HepG2 (cell line): ENCODE measurements at regions not wholly inside any gene's neighbourhood (a gene's known extent, or its start where the extent isn't known, plus 50 kb on each side); places are given as distances from the start of the nearest gene placed in this dataset.

Source experiments
- ATAC-seq: fragments of 200-7000 bp; cut with Tn5 transposase; 3 replicates; pipeline ENCODE4 v1.9.1; 2020; ENCODE audit warnings: mild to moderate bottlenecking, moderate library complexity
- BruUV-seq: library from RNA; stranded (reverse); fragments of 400-500 nt; replicated peaks from 2 replicates; lab custom pipeline; 2021; lab: Mats Ljungman, UMichigan
- CTCF ChIA-PET: fragments of 300-600 bp; formaldehyde crosslinking; extraction: SDS; loops from one replicate; lab custom pipeline; 2021; ENCODE audit warnings: low total read pairs, inconsistent platforms, low intra/inter-chr PET ratio; lab: Yijun Ruan, JAX
- POLR2A ChIA-PET: fragments of 350-600 bp; sonication (Branson Sonifier 250); formaldehyde crosslinking; loops from one replicate; lab custom pipeline; 2020; ENCODE audit warnings: antibody characterized with exemption, inconsistent platforms; lab: Yijun Ruan, JAX
- DNase-seq: peaks from one replicate; pipeline ENCODE4 v3.0.0-alpha.2; 2015; ENCODE audit warnings: low spot score
- FAIRE-seq: peaks from 3 replicates; lab custom pipeline; 2011; peaks lifted over from hg19 to GRCh38; lab: Jason Lieb, UNC
- H2AFZ ChIP-seq: one replicate; pipeline ENCODE4 v1.6.1; 2011; ENCODE audit warnings: low read length, inconsistent platforms
- H3K27ac ChIP-seq: fragments of 300-600 bp; 3 replicates; pipeline ENCODE4 v1.8.0; 2011; ENCODE audit warnings: mixed run types, mild to moderate bottlenecking, mixed read lengths, low read length, inconsistent platforms; ENCODE audit not compliant: insufficient read depth; ENCODE audit errors: extremely low read length
- H3K27me3 ChIP-seq, 2 experiments: fragments of 200-600 bp in 1 of 2; 2 replicates in 1 of 2; 3 replicates in 1 of 2; pipeline versions ENCODE4 v1.6.0 to v1.8.0; 2011; ENCODE audit warnings: low read length in 2 of 2, mild to moderate bottlenecking in 2 of 2, moderate library complexity in 2 of 2, inconsistent platforms in 1 of 2; ENCODE audit not compliant: insufficient read depth in 2 of 2, control insufficient read depth in 1 of 2
- H3K36me3 ChIP-seq, 2 experiments: fragments of 200-600 bp in 1 of 2; replicated peaks in 1 of 2; 2 replicates in 1 of 2; 3 replicates in 1 of 2; pipeline versions ENCODE4 v1.5.1 to v1.8.0; 2011; ENCODE audit warnings: low read length in 2 of 2, inconsistent platforms in 1 of 2; ENCODE audit not compliant: insufficient read depth in 2 of 2, control insufficient read depth in 1 of 2
- H3K4me1 ChIP-seq: 2 replicates; pipeline ENCODE4 v1.5.1; 2012; ENCODE audit warnings: low read length, inconsistent platforms; ENCODE audit not compliant: insufficient read depth
- H3K4me2 ChIP-seq: 2 replicates; pipeline ENCODE4 v1.6.0; 2011; ENCODE audit warnings: low read depth, low read length, inconsistent platforms
- H3K4me3 ChIP-seq, 3 experiments: fragments of 200-600 bp in 1 of 3; sonication (generic), shearing (Covaris generic) in 1 of 3; replicated peaks in 1 of 3; 2 replicates each; pipeline ENCODE4 v1.5.1; 2011 to 2016; ENCODE audit warnings: low read length in 3 of 3, inconsistent platforms in 2 of 3, low read depth in 2 of 3, mild to moderate bottlenecking in 2 of 3, control low read depth in 1 of 3, mixed read lengths in 1 of 3; ENCODE audit not compliant: insufficient read depth in 1 of 3
- H3K79me2 ChIP-seq: one replicate; pipeline ENCODE4 v1.6.1; 2011; ENCODE audit warnings: low read length, inconsistent platforms; ENCODE audit not compliant: insufficient read depth
- H3K9ac ChIP-seq: 2 replicates; pipeline ENCODE4 v1.6.0; 2011; ENCODE audit warnings: mild to moderate bottlenecking, low read depth, low read length, inconsistent platforms; ENCODE audit not compliant: insufficient read depth
- H3K9me3 ChIP-seq: 2 replicates; pipeline ENCODE4 v1.5.1; 2012; ENCODE audit warnings: mild to moderate bottlenecking, low read length
- H4K20me1 ChIP-seq: 2 replicates; pipeline ENCODE4 v1.6.0; 2011; ENCODE audit warnings: inconsistent platforms, mild to moderate bottlenecking, low read length, moderate library complexity; ENCODE audit not compliant: insufficient read depth
- HES4 ChIP-seq: sonication (generic); formaldehyde crosslinking; IDR thresholded peaks from 2 replicates; pipeline ENCODE4 v1.9.0; 2021; ENCODE audit warnings: mild to moderate bottlenecking, missing genetic modification reagents, borderline replicate concordance
- ZBTB7B ChIP-seq: sonication (generic); formaldehyde crosslinking; IDR thresholded peaks from 2 replicates; pipeline ENCODE4 v1.4.0; 2020; ENCODE audit warnings: missing genetic modification reagents
- ZNF746 ChIP-seq: sonication (generic); formaldehyde crosslinking; IDR thresholded peaks from 2 replicates; pipeline ENCODE4 v1.8.0; 2022; ENCODE audit warnings: mild to moderate bottlenecking, missing genetic modification reagents
- WGBS: methylation state at CpG from one replicate; pipeline ENCODE4 v1.1.6; 2017; ENCODE audit warnings: low lambda C conversion rate; 5-methylcytosine and 5-hydroxymethylcytosine counted together
- in situ Hi-C: cut with HindIII; loops from 2 replicates; pipeline ENCODE4 v1.10.0; 2017; ENCODE audit warnings: low pct_unique_long_range_greater_than_20kb; ENCODE audit not compliant: extremely low pct_ligation_motif_present
- intact Hi-C: fragments of 100-400 bp; cut with micrococcal nuclease; formaldehyde crosslinking; loops from one replicate; pipeline ENCODE4 v1.10.0; 2022; ENCODE audit not compliant: unreplicated experiment
- TF ChIP-seq, protein P1 (sequence below): sonication (generic); formaldehyde crosslinking; IDR thresholded peaks from 2 replicates; pipeline ENCODE4 v1.4.0; 2020; ENCODE audit warnings: missing genetic modification reagents, borderline replicate concordance
- TF ChIP-seq, protein P2 (sequence below): sonication (generic); formaldehyde crosslinking; IDR thresholded peaks from 2 replicates; pipeline ENCODE4 v1.4.0; 2020; ENCODE audit warnings: mild to moderate bottlenecking, missing genetic modification reagents, borderline replicate concordance
- TF ChIP-seq, protein P3 (sequence below): sonication (generic); formaldehyde crosslinking; IDR thresholded peaks from 2 replicates; pipeline ENCODE4 v1.4.0; 2020; ENCODE audit warnings: mild to moderate bottlenecking, missing genetic modification reagents

DNA sequence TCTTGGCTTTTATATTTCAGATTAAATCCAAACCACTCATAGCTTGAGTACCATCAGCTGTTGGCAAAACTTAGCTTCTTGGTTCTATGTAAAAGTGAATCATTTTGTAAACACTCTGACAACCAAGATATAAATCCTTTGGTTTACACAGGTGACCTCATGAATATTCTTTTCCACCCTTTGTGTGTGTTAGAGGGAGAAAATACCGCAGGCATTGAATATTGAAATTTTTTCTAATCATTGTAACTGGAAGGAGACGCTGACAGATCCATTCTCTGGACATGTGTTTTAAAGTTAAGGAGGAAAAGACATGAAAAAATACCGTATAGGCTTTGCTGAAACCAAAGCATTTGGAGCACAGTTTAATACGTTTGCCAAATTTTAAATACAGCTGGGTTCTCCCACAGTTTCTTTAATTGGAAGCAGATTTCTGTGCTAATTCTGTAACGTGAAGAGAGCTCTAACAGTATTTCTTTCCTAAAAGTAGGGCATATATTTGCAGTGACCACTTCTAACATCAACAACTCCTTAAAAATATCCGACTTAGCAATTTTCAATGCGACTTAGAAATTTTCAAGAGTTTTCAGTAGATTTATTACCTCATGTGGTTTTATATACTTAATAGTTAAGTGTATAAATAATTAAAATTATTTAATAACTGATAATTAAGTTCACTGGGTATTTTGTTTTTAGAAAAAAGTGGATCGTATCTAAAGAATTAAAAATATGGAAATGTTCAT lies 388.2 kb downstream of the USP25 start (continued):
- TF ChIP-seq, protein P1, sequence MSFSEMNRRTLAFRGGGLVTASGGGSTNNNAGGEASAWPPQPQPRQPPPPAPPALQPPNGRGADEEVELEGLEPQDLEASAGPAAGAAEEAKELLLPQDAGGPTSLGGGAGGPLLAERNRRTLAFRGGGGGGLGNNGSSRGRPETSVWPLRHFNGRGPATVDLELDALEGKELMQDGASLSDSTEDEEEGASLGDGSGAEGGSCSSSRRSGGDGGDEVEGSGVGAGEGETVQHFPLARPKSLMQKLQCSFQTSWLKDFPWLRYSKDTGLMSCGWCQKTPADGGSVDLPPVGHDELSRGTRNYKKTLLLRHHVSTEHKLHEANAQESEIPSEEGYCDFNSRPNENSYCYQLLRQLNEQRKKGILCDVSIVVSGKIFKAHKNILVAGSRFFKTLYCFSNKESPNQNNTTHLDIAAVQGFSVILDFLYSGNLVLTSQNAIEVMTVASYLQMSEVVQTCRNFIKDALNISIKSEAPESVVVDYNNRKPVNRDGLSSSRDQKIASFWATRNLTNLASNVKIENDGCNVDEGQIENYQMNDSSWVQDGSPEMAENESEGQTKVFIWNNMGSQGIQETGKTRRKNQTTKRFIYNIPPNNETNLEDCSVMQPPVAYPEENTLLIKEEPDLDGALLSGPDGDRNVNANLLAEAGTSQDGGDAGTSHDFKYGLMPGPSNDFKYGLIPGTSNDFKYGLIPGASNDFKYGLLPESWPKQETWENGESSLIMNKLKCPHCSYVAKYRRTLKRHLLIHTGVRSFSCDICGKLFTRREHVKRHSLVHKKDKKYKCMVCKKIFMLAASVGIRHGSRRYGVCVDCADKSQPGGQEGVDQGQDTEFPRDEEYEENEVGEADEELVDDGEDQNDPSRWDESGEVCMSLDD (CRISPR knock-in tag): no peak
- TF ChIP-seq HES4 (CRISPR knock-in tag): no peak
- TF ChIP-seq ZBTB7B: no peak

DNA sequence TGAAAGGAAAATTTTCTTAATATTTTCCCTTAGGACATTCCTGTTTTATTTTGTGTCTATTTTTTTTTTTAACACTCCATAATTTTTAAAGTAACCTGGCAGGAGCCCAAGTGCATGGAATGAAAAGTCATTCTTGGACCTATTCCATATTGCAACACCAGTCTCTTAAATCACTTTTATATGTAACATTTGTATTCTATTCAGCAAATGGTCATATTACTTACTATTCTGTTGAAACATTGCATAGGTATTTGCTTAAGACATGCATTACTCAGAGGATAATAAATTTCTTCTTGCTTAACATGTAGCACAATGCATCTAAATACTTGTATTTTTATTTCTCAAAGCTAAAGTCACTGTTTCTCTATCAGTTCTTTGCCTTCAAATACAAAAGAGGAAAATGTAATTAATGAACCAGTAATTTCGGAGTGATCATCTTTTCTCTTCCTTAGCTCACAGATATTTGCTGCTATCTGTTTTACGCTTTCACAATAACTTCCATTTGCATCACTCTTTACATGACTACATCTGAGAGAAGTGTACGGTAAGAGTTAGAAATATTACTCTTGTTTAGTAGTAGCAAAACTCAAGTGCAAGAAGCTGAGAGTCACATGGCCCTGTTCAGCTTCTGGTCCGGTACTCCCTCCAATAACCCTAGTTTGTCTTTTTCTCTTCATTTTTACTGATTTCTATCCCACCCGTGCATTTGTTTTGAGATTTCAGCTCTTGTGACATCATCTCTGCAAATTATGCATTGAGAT lies 394.8 kb downstream of the USP25 start:
- FAIRE-seq (no peak), ATAC-seq (no peak), DNase-seq (no peak)
- ChIA-PET CTCF (no interaction called here), POLR2A (no interaction called here)
- TF ChIP-seq, protein P2, sequence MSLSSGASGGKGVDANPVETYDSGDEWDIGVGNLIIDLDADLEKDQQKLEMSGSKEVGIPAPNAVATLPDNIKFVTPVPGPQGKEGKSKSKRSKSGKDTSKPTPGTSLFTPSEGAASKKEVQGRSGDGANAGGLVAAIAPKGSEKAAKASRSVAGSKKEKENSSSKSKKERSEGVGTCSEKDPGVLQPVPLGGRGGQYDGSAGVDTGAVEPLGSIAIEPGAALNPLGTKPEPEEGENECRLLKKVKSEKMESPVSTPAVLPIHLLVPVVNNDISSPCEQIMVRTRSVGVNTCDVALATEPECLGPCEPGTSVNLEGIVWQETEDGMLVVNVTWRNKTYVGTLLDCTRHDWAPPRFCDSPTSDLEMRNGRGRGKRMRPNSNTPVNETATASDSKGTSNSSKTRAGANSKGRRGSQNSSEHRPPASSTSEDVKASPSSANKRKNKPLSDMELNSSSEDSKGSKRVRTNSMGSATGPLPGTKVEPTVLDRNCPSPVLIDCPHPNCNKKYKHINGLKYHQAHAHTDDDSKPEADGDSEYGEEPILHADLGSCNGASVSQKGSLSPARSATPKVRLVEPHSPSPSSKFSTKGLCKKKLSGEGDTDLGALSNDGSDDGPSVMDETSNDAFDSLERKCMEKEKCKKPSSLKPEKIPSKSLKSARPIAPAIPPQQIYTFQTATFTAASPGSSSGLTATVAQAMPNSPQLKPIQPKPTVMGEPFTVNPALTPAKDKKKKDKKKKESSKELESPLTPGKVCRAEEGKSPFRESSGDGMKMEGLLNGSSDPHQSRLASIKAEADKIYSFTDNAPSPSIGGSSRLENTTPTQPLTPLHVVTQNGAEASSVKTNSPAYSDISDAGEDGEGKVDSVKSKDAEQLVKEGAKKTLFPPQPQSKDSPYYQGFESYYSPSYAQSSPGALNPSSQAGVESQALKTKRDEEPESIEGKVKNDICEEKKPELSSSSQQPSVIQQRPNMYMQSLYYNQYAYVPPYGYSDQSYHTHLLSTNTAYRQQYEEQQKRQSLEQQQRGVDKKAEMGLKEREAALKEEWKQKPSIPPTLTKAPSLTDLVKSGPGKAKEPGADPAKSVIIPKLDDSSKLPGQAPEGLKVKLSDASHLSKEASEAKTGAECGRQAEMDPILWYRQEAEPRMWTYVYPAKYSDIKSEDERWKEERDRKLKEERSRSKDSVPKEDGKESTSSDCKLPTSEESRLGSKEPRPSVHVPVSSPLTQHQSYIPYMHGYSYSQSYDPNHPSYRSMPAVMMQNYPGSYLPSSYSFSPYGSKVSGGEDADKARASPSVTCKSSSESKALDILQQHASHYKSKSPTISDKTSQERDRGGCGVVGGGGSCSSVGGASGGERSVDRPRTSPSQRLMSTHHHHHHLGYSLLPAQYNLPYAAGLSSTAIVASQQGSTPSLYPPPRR (CRISPR knock-in tag): no peak
- TF ChIP-seq ZNF746: no peak
- TF ChIP-seq, protein P3, sequence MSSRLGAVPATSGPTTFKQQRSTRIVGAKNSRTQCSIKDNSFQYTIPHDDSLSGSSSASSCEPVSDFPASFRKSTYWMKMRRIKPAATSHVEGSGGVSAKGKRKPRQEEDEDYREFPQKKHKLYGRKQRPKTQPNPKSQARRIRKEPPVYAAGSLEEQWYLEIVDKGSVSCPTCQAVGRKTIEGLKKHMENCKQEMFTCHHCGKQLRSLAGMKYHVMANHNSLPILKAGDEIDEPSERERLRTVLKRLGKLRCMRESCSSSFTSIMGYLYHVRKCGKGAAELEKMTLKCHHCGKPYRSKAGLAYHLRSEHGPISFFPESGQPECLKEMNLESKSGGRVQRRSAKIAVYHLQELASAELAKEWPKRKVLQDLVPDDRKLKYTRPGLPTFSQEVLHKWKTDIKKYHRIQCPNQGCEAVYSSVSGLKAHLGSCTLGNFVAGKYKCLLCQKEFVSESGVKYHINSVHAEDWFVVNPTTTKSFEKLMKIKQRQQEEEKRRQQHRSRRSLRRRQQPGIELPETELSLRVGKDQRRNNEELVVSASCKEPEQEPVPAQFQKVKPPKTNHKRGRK: no peak
- BruUV-seq: no TSS peak
- intact Hi-C loops: no loop called here
- H3K9ac ChIP-seq: no peak overlapping the region
- no peak overlapping the region for H3K4me3 ChIP-seq
- no peak overlapping the region for H3K27ac ChIP-seq
- in situ Hi-C loops: no loop called here
- H4K20me1 ChIP-seq: no peaks in the 10 kb centered on the region
- no peak overlapping the region for H3K4me2 ChIP-seq
- no peaks in the 10 kb centered on the region for H3K4me1 ChIP-seq
- no peak overlapping the region for H2AFZ ChIP-seq
- H3K79me2 ChIP-seq: no peaks in the 10 kb centered on the region
- H3K36me3 ChIP-seq: no peaks in the 10 kb centered on the region
- WGBS: 27% methylated on average over 5 of the region's 5 CpGs
- no peaks in the 10 kb centered on the region for H3K27me3 ChIP-seq
- no peaks in the 10 kb centered on the region for H3K9me3 ChIP-seq
